ENCODE measurements at regions not wholly inside any gene's neighbourhood (a gene's known extent, or its start where the extent isn't known, plus 50 kb on each side); places are given as distances from the start of the nearest gene placed in this dataset.

GRCh38 chr14:105836160-105836559 is 309.8 kb downstream of the TMEM121 start:
- Histone ChIP-seq H3K27me3 (ENCODE audit: control insufficient read depth in 1 of 2, insufficient read depth in 2 of 2, low read length in 2 of 2) (peaks cover 5% of the 10 kb centered on the region in 2 experiments), H3K4me3 (ENCODE audit: low read length) (no peak overlapping the region), H3K36me3 (ENCODE audit: insufficient read depth, low read length) (no peaks in the 10 kb centered on the region), H3K27ac (ENCODE audit: low read depth in 1 of 2, low read length in 2 of 2) (no peak overlapping the region), H3K9me3 (ENCODE audit: control insufficient read depth in 1 of 2, insufficient read depth in 1 of 2, low read length in 2 of 2) (no peaks in the 10 kb centered on the region), H3K4me1 (ENCODE audit: insufficient read depth, low read length) (no peaks in the 10 kb centered on the region)
- TF ChIP-seq CTCF (IDR thresholded peaks at IDR 0.05): no peak
- ATAC-seq (ENCODE audit: poor library complexity) (no peak), DNase-seq (no peak)
- H3K9me3 Mint-ChIP-seq: no peaks in the 10 kb centered on the region
- H3K36me3 Mint-ChIP-seq (ENCODE audit: low read depth): no peaks in the 10 kb centered on the region
- H3K27me3 Mint-ChIP-seq: peaks cover 18% of the 10 kb centered on the region
- H3K4me1 Mint-ChIP-seq (ENCODE audit: low read depth): no peaks in the 10 kb centered on the region
- no peak overlapping the region for H3K4me3 Mint-ChIP-seq
- POLR2A ChIA-PET: no interaction called here
- intact Hi-C loops (cut with DNase I, micrococcal nuclease): no loop called here
- H3K27ac Mint-ChIP-seq: no peak overlapping the region
- CTCF ChIA-PET: no interaction called here

- Mint-ChIP-seq H3K27me3 (peaks cover 14% of the 10 kb centered on the region), H3K4me3 (no peak overlapping the region)
- POLR2A ChIA-PET: no interaction called here
Observed at GRCh38 chr14:105836730-105837129, 310.3 kb downstream of the TMEM121 start.

GRCh38 chr14:105837349-105838063 is 311.1 kb downstream of the TMEM121 start:
- peaks cover 14% of the 10 kb centered on the region for H3K27me3 Mint-ChIP-seq
- intact Hi-C loops (cut with DNase I, micrococcal nuclease): no loop called here
- TF ChIP-seq CTCF (IDR thresholded peaks at IDR 0.05): no peak
- POLR2A ChIA-PET: no interaction called here
- H3K4me1 Mint-ChIP-seq (ENCODE audit: low read depth): no peaks in the 10 kb centered on the region
- H3K27ac Mint-ChIP-seq: no peak overlapping the region
- no peaks in the 10 kb centered on the region for H3K36me3 ChIP-seq (ENCODE audit: insufficient read depth, low read length)
- H3K4me3 Mint-ChIP-seq: no peak overlapping the region
- H3K4me1 ChIP-seq (ENCODE audit: insufficient read depth, low read length): no peaks in the 10 kb centered on the region
- ATAC-seq (ENCODE audit: poor library complexity) (no peak), DNase-seq (no peak)
- H3K9me3 Mint-ChIP-seq: no peaks in the 10 kb centered on the region
- CTCF ChIA-PET: no interaction called here
- no peaks in the 10 kb centered on the region for H3K9me3 ChIP-seq (ENCODE audit: control insufficient read depth in 1 of 2, insufficient read depth in 1 of 2, low read length in 2 of 2)
- no peaks in the 10 kb centered on the region for H3K36me3 Mint-ChIP-seq (ENCODE audit: low read depth)
- no peak overlapping the region for H3K27ac ChIP-seq (ENCODE audit: low read depth in 1 of 2, low read length in 2 of 2)
- peaks cover 0 to 3% of the 10 kb centered on the region in 2 experiments for H3K27me3 ChIP-seq (ENCODE audit: control insufficient read depth in 1 of 2, insufficient read depth in 2 of 2, low read length in 2 of 2)
- no peak overlapping the region for H3K4me3 ChIP-seq (ENCODE audit: low read length)

More at GRCh38 chr14:105836730-105837129, 310.3 kb downstream of the TMEM121 start:
- ATAC-seq (ENCODE audit: poor library complexity): no peak
- TF ChIP-seq CTCF (IDR thresholded peaks at IDR 0.05): no peak
- Mint-ChIP-seq H3K27ac (no peak overlapping the region), H3K36me3 (ENCODE audit: low read depth) (no peaks in the 10 kb centered on the region), H3K4me1 (ENCODE audit: low read depth) (no peaks in the 10 kb centered on the region), H3K9me3 (no peaks in the 10 kb centered on the region)
- Histone ChIP-seq H3K9me3 (ENCODE audit: control insufficient read depth in 1 of 2, insufficient read depth in 1 of 2, low read length in 2 of 2) (no peaks in the 10 kb centered on the region), H3K27me3 (ENCODE audit: control insufficient read depth in 1 of 2, insufficient read depth in 2 of 2, low read length in 2 of 2) (peaks cover 2 to 5% of the 10 kb centered on the region in 2 experiments), H3K27ac (ENCODE audit: low read depth in 1 of 2, low read length in 2 of 2) (no peak overlapping the region), H3K36me3 (ENCODE audit: insufficient read depth, low read length) (no peaks in the 10 kb centered on the region), H3K4me1 (ENCODE audit: insufficient read depth, low read length) (no peaks in the 10 kb centered on the region), H3K4me3 (ENCODE audit: low read length) (no peak overlapping the region)
- CTCF ChIA-PET: no interaction called here
- intact Hi-C loops (cut with DNase I, micrococcal nuclease): no loop called here
- DNase-seq: no peak

Measured in CD4-positive, alpha-beta T cell (primary cell).